SK-N-SH (cell line): ENCODE measurements at regions not wholly inside any gene's neighbourhood (a gene's known extent, or its start where the extent isn't known, plus 50 kb on each side); places are given as distances from the start of the nearest gene placed in this dataset.
"Not testable (repeated sequence)": the region's sequence is repeated elsewhere in the genome, so short reads cannot be mapped to it uniquely, and the experiment has no call there.

Source experiments
- CTCF ChIA-PET: fragments of 300-600, 350-600 bp; formaldehyde crosslinking; extraction: SDS; loops from one replicate; lab custom pipeline; 2021; lab: Yijun Ruan, JAX
- POLR2A ChIA-PET: fragments of 350-600 bp; sonication (Branson Sonifier 250); formaldehyde crosslinking; extraction: SDS; loops from one replicate; lab custom pipeline; 2020; ENCODE audit warnings: antibody characterized with exemption, inconsistent platforms; lab: Yijun Ruan, JAX
- DNase-seq: peaks from one replicate; pipeline ENCODE4 v3.0.0; 2012
- H2AFZ ChIP-seq: fragments of 200-600 bp; sonication (generic); 2 replicates; pipeline ENCODE4 v1.8.1; 2016; ENCODE audit warnings: antibody characterized with exemption, mild to moderate bottlenecking, low read depth
- H3F3A ChIP-seq: fragments of 200-600 bp; sonication (generic); replicated peaks from 2 replicates; pipeline ENCODE3; 2016; ENCODE audit warnings: antibody characterized with exemption, mild to moderate bottlenecking; ENCODE audit not compliant: insufficient read depth
- H3K27ac ChIP-seq, 2 experiments: fragments of 200-500 bp in 1 of 2; fragments of 200-600 bp in 1 of 2; sonication (Bioruptor generic) in 1 of 2; sonication (generic), shearing (Covaris generic) in 1 of 2; 2 replicates each; pipeline versions ENCODE4 v1.5.1 to v1.6.1; 2014 to 2016; ENCODE audit warnings: low read depth in 2 of 2, inconsistent platforms in 1 of 2, low read length in 1 of 2, mild to moderate bottlenecking in 1 of 2, mixed read lengths in 1 of 2
- H3K27me3 ChIP-seq: fragments of 200-600 bp; sonication (generic), shearing (Covaris generic); 2 replicates; pipeline ENCODE4 v1.6.1; 2016; ENCODE audit warnings: mixed run types; ENCODE audit not compliant: insufficient read depth
- H3K36me3 ChIP-seq, 2 experiments: fragments of 200-500 bp in 1 of 2; fragments of 200-600 bp in 1 of 2; sonication (Bioruptor generic) in 1 of 2; sonication (generic) in 1 of 2; replicated peaks in 1 of 2; 2 replicates each; pipeline versions ENCODE3 to v1.5.1; 2014 to 2016; ENCODE audit warnings: low read length in 1 of 2, mild to moderate bottlenecking in 1 of 2; ENCODE audit not compliant: insufficient read depth in 2 of 2, control insufficient read depth in 1 of 2
- H3K4me1 ChIP-seq, 2 experiments: fragments of 200-500 bp in 1 of 2; fragments of 200-600 bp in 1 of 2; sonication (Bioruptor generic) in 1 of 2; sonication (generic), shearing (Covaris generic) in 1 of 2; 2 replicates each; pipeline versions ENCODE4 v1.5.1 to v1.6.1; 2014 to 2016; ENCODE audit warnings: low read depth in 1 of 2, low read length in 1 of 2, mixed run types in 1 of 2; ENCODE audit not compliant: insufficient read depth in 2 of 2, control insufficient read depth in 1 of 2
- H3K4me2 ChIP-seq: fragments of 200-600 bp; sonication (generic), shearing (Covaris generic); 2 replicates; pipeline ENCODE4 v1.6.1; 2017; ENCODE audit warnings: mixed run types
- H3K4me3 ChIP-seq, 2 experiments: fragments of 200-500 bp in 1 of 2; fragments of 200-600 bp in 1 of 2; sonication (Bioruptor generic) in 1 of 2; sonication (generic), shearing (Covaris generic) in 1 of 2; 2 replicates each; pipeline versions ENCODE4 v1.5.1 to v1.8.1; 2014 to 2016; ENCODE audit warnings: low read depth in 2 of 2, inconsistent platforms in 1 of 2, low read length in 1 of 2, mild to moderate bottlenecking in 1 of 2, mixed read lengths in 1 of 2, moderate library complexity in 1 of 2
- H3K79me2 ChIP-seq: fragments of 200-600 bp; sonication (generic); 2 replicates; pipeline ENCODE4 v1.8.1; 2017; ENCODE audit warnings: mild to moderate bottlenecking; ENCODE audit not compliant: insufficient read depth
- H3K9ac ChIP-seq: fragments of 200-600 bp; sonication (generic); 2 replicates; pipeline ENCODE4 v1.6.1; 2017; ENCODE audit warnings: mixed run types
- H3K9me2 ChIP-seq: fragments of 200-600 bp; sonication (generic); 2 replicates; pipeline ENCODE4 v1.6.1; 2017; ENCODE audit warnings: mixed run types
- H3K9me3 ChIP-seq: fragments of 200-600 bp; sonication (generic); 2 replicates; pipeline ENCODE4 v1.6.1; 2017; ENCODE audit warnings: mixed run types, mild to moderate bottlenecking, moderate library complexity
- H4K20me1 ChIP-seq: fragments of 200-600 bp; sonication (generic); 2 replicates; pipeline ENCODE4 v1.6.1; 2017; ENCODE audit warnings: mild to moderate bottlenecking, mixed run types; ENCODE audit not compliant: insufficient read depth
- FOXJ3 ChIP-seq: sonication (generic); formaldehyde crosslinking; IDR thresholded peaks from 2 replicates; pipeline ENCODE4 v1.5.1; 2020; ENCODE audit warnings: mild to moderate bottlenecking, missing genetic modification reagents
- RCOR1 ChIP-seq: fragments of 150-350 bp; IDR thresholded peaks from 2 replicates; pipeline ENCODE4 v1.6.1; 2017; ENCODE audit warnings: antibody characterized with exemption, low read length
- TAF1 ChIP-seq: IDR thresholded peaks from 2 replicates; pipeline ENCODE4 v1.6.1; 2012; ENCODE audit warnings: low read depth, mild to moderate bottlenecking, low read length, moderate library complexity, borderline replicate concordance
- whole genome bisulfite sequencing: methylation state at CpG from one replicate; pipeline ENCODE4 v1.1.6; 2017; ENCODE audit warnings: low lambda C conversion rate; 5-methylcytosine and 5-hydroxymethylcytosine counted together
- TF ChIP-seq, protein P1 (sequence below): IDR thresholded peaks from 2 replicates; pipeline ENCODE4 v1.4.0; 2012; ENCODE audit warnings: low read depth, borderline replicate concordance
- TF ChIP-seq, protein P2 (sequence below): fragments of 200-600 bp; sonication (generic); IDR thresholded peaks from 2 replicates; pipeline ENCODE4 v1.6.1; 2017; ENCODE audit warnings: antibody characterized with exemption, mild to moderate bottlenecking, moderate library complexity

DNA sequence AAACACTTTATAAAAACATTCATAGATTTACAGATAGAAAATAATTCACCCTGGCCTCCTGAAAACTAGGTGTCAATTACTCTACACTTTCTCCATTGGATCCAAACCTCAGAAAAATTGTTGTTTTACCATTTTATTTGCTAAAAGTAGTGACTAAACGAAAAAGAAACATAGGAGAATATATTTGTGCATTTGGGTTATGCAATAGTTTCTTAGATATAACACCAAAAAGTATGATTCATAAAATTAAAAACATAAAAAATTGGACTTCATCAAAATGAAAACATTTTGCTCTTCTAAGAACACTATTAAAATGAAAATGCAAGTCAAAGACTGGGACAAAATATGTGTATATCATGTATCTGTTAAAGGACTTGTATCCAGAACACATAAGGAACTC, 671.3 kb downstream of the MAFB start:
- Histone ChIP-seq H3K36me3 (no peaks in the 10 kb centered on the region), H3K4me1 (no peaks in the 10 kb centered on the region; a peak in 1 of 4 replicates), H3K4me2 (no peak overlapping the region), H2AFZ (no peak overlapping the region), H3K27me3 (no peaks in the 10 kb centered on the region), H3K9me2 (no peaks in the 10 kb centered on the region), H3K4me3 (no peak overlapping the region), H3K9me3 (no peaks in the 10 kb centered on the region), H4K20me1 (no peaks in the 10 kb centered on the region), H3F3A (no peaks in the 10 kb centered on the region), H3K79me2 (no peaks in the 10 kb centered on the region), H3K9ac (no peak overlapping the region), H3K27ac (no peak overlapping the region)
- 2% methylated on average over 1 of the region's 1 CpG for WGBS
- no peak for TF ChIP-seq RCOR1
- TF ChIP-seq, protein P1, sequence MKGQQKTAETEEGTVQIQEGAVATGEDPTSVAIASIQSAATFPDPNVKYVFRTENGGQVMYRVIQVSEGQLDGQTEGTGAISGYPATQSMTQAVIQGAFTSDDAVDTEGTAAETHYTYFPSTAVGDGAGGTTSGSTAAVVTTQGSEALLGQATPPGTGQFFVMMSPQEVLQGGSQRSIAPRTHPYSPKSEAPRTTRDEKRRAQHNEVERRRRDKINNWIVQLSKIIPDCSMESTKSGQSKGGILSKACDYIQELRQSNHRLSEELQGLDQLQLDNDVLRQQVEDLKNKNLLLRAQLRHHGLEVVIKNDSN: no peak
- TF ChIP-seq, protein P2, sequence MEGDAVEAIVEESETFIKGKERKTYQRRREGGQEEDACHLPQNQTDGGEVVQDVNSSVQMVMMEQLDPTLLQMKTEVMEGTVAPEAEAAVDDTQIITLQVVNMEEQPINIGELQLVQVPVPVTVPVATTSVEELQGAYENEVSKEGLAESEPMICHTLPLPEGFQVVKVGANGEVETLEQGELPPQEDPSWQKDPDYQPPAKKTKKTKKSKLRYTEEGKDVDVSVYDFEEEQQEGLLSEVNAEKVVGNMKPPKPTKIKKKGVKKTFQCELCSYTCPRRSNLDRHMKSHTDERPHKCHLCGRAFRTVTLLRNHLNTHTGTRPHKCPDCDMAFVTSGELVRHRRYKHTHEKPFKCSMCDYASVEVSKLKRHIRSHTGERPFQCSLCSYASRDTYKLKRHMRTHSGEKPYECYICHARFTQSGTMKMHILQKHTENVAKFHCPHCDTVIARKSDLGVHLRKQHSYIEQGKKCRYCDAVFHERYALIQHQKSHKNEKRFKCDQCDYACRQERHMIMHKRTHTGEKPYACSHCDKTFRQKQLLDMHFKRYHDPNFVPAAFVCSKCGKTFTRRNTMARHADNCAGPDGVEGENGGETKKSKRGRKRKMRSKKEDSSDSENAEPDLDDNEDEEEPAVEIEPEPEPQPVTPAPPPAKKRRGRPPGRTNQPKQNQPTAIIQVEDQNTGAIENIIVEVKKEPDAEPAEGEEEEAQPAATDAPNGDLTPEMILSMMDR: no peak
- CTCF ChIA-PET: no interaction called here
- POLR2A ChIA-PET: no interaction called here
- DNase-seq: no peak

DNA sequence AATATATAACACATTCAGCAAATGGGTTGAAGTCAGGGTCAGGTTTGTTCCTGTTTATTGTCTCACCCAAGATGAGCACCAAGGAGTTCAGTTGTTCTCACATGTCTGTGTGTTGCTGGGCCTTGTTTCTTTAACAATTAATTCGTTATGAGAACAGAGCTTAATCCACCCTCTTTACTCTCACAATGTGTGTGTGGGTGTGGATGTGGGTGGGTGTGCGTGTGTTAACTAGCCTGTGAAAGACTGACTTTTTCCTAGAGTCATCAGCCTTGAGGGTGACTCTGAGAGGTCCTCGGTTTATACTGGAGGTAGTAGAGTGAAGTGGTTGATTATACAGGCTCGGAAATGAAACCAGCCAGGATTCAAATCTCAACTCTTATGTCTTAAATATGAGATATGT, 672.1 kb downstream of the MAFB start:
- TF ChIP-seq TAF1: no peak
- Histone ChIP-seq H3K27me3 (no peaks in the 10 kb centered on the region), H3K27ac (no peak overlapping the region), H3K9me3 (no peaks in the 10 kb centered on the region), H3K36me3 (no peaks in the 10 kb centered on the region), H3K4me2 (no peak overlapping the region), H2AFZ (no peak overlapping the region), H3F3A (no peaks in the 10 kb centered on the region), H3K79me2 (no peaks in the 10 kb centered on the region), H3K9me2 (no peaks in the 10 kb centered on the region), H4K20me1 (no peaks in the 10 kb centered on the region), H3K4me1 (no peaks in the 10 kb centered on the region; a peak in 1 of 4 replicates), H3K4me3 (no peak overlapping the region), H3K9ac (no peak overlapping the region)
- ChIA-PET POLR2A (no interaction called here), CTCF (no interaction called here)
- WGBS: 15% methylated on average over 4 of the region's 4 CpGs
- DNase-seq: no peak

DNA sequence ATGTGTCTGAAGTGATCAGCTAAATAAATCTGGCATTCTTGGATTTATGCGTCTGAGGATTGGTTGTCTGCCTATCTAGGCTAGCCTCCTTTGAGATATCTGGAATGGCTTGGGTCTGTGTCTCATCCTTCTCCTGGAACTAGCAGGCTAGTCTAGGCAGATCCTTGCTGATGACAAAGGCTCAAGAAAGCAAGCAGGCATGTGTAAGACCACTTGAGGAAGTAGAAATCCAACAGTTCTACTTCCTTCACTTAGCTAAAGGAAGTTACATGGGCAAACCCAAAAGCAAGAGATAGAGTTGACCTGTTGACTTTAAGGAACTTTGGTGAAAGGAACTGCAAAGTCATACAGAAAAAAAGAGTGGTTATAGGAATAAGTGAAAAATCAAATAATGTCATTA, 672.6 kb downstream of the MAFB start:
- no peaks in the 10 kb centered on the region for H3K9me2 ChIP-seq
- no peaks in the 10 kb centered on the region; a peak in 1 of 4 replicates for H3K4me1 ChIP-seq
- H3K36me3 ChIP-seq: no peaks in the 10 kb centered on the region
- H4K20me1 ChIP-seq: no peaks in the 10 kb centered on the region
- no peak for DNase-seq
- CTCF ChIA-PET: no interaction called here
- no peak overlapping the region for H2AFZ ChIP-seq
- H3F3A ChIP-seq: no peaks in the 10 kb centered on the region
- H3K27me3 ChIP-seq: no peaks in the 10 kb centered on the region
- no peak overlapping the region for H3K4me3 ChIP-seq
- H3K79me2 ChIP-seq: no peaks in the 10 kb centered on the region
- no peak for TF ChIP-seq FOXJ3 (CRISPR knock-in tag)
- POLR2A ChIA-PET: no interaction called here
- no peak overlapping the region for H3K9ac ChIP-seq
- WGBS: 25% methylated on average over 1 of the region's 1 CpG
- H3K9me3 ChIP-seq: no peaks in the 10 kb centered on the region
- no peak overlapping the region for H3K27ac ChIP-seq
- H3K4me2 ChIP-seq: no peak overlapping the region

DNA sequence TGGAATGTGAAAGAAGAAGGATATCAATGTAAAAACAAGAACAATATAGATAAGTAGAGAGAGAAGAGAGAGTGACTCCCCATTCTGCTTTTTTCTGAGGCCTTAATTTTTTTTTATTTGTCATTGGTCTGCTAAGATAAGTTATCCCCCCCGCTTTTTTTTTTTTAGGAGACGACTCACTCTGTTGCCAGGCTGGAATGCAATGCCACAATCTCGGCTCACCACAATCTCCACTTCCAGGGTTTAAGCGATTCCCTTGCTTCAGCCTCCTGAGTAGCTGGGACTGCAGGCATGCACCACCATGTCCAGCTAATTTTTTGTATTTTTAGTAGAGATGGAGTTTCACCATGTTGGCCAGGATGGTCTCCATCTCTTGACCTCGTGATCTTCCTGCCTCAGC, 677.0 kb downstream of the MAFB start:
- POLR2A ChIA-PET, H3K4me3 ChIP-seq, H3K9me2 ChIP-seq, H3K27me3 ChIP-seq, H3K9me3 ChIP-seq, H3K4me1 ChIP-seq, H2AFZ ChIP-seq, DNase-seq, H3K27ac ChIP-seq, CTCF ChIA-PET, H3K9ac ChIP-seq, H3F3A ChIP-seq, H4K20me1 ChIP-seq, H3K4me2 ChIP-seq, H3K36me3 ChIP-seq, H3K79me2 ChIP-seq: not testable (repeated sequence)
- 28% methylated on average over 5 of the region's 5 CpGs for WGBS
